Left lung (tissue), 4 donors: ENCODE measurements at regions not wholly inside any gene's neighbourhood (a gene's known extent, or its start where the extent isn't known, plus 50 kb on each side); places are given as distances from the start of the nearest gene placed in this dataset.
"Not testable (repeated sequence)": the region's sequence is repeated elsewhere in the genome, so short reads cannot be mapped to it uniquely, and the experiment has no call there.

Experiments
- ATAC-seq: fragments of 200-7000 bp; cut with Tn5 transposase; one replicate; pipeline ENCODE4 v1.9.1; 2020; ENCODE audit warnings: moderate library complexity
- DNase-seq, 4 donors: peaks; one replicate each; pipeline ENCODE4 v3.0.0-alpha.2; 2013 to 2020
- H3K27ac ChIP-seq, 2 donors: fragments of 200-600 bp; sonication (generic) in 1 of 2; one replicate each; pipeline versions ENCODE4 v1.5.0 to v1.8.0; 2020 to 2021
- H3K27me3 ChIP-seq, 2 donors: fragments of 200-600 bp; sonication (generic) in 1 of 2; one replicate each; pipeline versions ENCODE4 v1.5.0 to v1.8.0; 2020 to 2021
- H3K36me3 ChIP-seq, 2 donors: fragments of 200-600 bp; sonication (generic) in 1 of 2; one replicate each; pipeline versions ENCODE4 v1.5.0 to v1.8.0; 2020 to 2021
- H3K4me1 ChIP-seq, 2 donors: fragments of 200-600 bp; one replicate each; pipeline ENCODE4 v1.8.0; 2021
- H3K4me3 ChIP-seq, 2 donors: fragments of 200-600 bp; sonication (generic) in 1 of 2; one replicate each; pipeline versions ENCODE4 v1.5.0 to v1.8.0; 2020 to 2021; ENCODE audit warnings: mild to moderate bottlenecking in 1 of 2
- H3K9me3 ChIP-seq, 2 donors: fragments of 200-600 bp; sonication (generic) in 1 of 2; one replicate each; pipeline versions ENCODE4 v1.5.0 to v1.8.0; 2020 to 2021
- CTCF ChIP-seq, 2 donors: fragments of 200-600 bp; sonication (generic) in 1 of 2; IDR thresholded peaks; one replicate each; pipeline versions ENCODE4 v1.5.0 to v1.8.0; 2021; ENCODE audit warnings: antibody characterized with exemption in 2 of 2
- intact Hi-C, 2 donors: fragments of 100-400 bp; cut with DNase I; formaldehyde crosslinking; loops; one replicate each; pipeline versions ENCODE4 v1.11.2 to v1.14.2; 2022
- donor health status: DM: no; HTN: yes; CAD: no.
- donor health status: DM: no; HTN: no; CAD: no.

GRCh38 chr1:242985096-242985495 lies 270.0 kb downstream of the CEP170 start:
- ATAC-seq, DNase-seq, H3K27ac ChIP-seq, intact Hi-C loops, H3K9me3 ChIP-seq, H3K27me3 ChIP-seq, H3K36me3 ChIP-seq, H3K4me1 ChIP-seq, H3K4me3 ChIP-seq: not testable (repeated sequence)

DNA sequence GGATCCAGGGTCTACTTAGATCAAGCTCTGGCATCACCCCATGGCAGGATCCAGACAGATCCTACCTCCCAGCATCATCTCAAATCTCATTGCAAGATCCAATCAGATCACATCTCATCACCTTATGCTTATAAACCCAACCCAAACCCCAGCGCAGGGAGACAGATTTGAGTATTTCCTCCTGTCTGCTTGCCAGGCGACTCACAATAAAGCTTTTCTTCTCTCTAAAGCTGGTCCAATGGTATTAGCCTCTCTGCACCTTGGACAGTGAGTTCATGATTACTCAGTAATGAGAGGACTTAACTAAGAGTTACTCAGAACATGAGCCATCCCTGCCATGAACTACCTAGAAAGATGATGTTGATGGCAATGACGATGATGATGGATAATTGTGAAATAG lies 281.7 kb downstream of the CEP170 start:
- H3K4me3 ChIP-seq, ATAC-seq, H3K9me3 ChIP-seq, H3K36me3 ChIP-seq, H3K27ac ChIP-seq, H3K4me1 ChIP-seq, DNase-seq, intact Hi-C loops, H3K27me3 ChIP-seq: not testable (repeated sequence)

GRCh38 chr1:242966892-242967291 lies 288.2 kb downstream of the CEP170 start:
- Histone ChIP-seq H3K9me3 (peaks cover 0 to 9% of the 10 kb centered on the region in 2 donors), H3K4me1 (no peaks in the 10 kb centered on the region), H3K27ac (no peak overlapping the region), H3K4me3 (no peak overlapping the region), H3K27me3 (no peaks in the 10 kb centered on the region), H3K36me3 (no peaks in the 10 kb centered on the region)
- DNase-seq (no peak), ATAC-seq (no peak)
- intact Hi-C loops: no loop called here
- TF ChIP-seq CTCF (IDR thresholded peaks at IDR 0.05): no peak

GRCh38 chr1:242959397-242959796 lies 295.7 kb downstream of the CEP170 start:
- H3K4me3 ChIP-seq, DNase-seq, H3K4me1 ChIP-seq, H3K27me3 ChIP-seq, H3K27ac ChIP-seq, H3K36me3 ChIP-seq, intact Hi-C loops, ATAC-seq, H3K9me3 ChIP-seq: not testable (repeated sequence)

DNA sequence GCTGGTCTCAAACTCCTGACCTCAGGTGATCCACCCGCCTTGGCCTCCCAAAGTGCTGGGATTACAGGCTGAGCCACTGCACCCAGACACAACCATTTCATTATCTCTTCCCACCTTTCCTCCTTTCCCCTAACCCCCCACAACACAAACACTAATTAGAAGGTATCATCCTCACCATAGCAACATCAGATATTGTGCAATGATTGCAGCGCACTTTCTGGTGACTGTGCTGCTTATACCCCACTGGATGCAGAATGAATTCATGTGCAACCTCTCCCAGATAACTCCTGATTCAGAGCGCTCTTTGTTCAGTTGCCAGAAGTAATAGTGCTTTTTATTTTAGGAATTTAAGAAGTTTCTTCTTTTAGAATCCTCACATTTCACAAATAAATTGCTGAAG lies 300.1 kb downstream of the CEP170 start:
- DNase-seq, H3K27ac ChIP-seq, H3K36me3 ChIP-seq, H3K4me1 ChIP-seq, H3K27me3 ChIP-seq, intact Hi-C loops, H3K4me3 ChIP-seq, ATAC-seq, H3K9me3 ChIP-seq: not testable (repeated sequence)

DNA sequence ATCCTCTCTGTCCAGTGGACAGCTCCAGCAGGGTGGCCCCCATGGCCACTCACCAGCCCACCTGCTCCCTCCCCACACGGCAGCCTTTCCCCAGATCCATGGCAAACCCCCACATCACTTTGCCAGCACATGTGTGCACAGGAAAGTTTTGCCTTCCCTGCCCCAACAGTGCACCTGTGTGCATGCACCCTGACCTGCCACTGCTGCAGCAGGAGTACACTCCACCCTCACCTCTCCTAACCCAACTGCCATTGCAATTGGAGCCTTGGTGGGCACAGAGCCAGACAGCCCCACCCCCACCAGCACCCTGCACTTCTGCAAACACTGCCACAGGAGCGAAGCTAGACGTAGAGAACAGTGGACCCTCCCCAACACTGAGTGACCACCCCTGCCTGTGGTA lies 308.9 kb downstream of the CEP170 start:
- intact Hi-C loops: no loop called here

GRCh38 chr1:242936725-242937124 lies 318.4 kb downstream of the CEP170 start:
- H3K9me3 ChIP-seq, H3K27ac ChIP-seq, intact Hi-C loops, H3K4me1 ChIP-seq, H3K4me3 ChIP-seq, H3K36me3 ChIP-seq, H3K27me3 ChIP-seq, DNase-seq: not testable (repeated sequence)
- ATAC-seq: peak; percentile 54

More for the DNA sequence above, 308.9 kb downstream of the CEP170 start:
- peaks cover 0 to 8% of the 10 kb centered on the region in 2 donors for H3K9me3 ChIP-seq
- no peak overlapping the region for H3K27ac ChIP-seq
- DNase-seq: no peak
- no peak overlapping the region for H3K4me3 ChIP-seq
- TF ChIP-seq CTCF (IDR thresholded peaks at IDR 0.05): no peak
- H3K4me1 ChIP-seq: no peaks in the 10 kb centered on the region
- no peaks in the 10 kb centered on the region for H3K27me3 ChIP-seq
- H3K36me3 ChIP-seq: no peaks in the 10 kb centered on the region
- no peak for ATAC-seq

- DNase-seq: peak in 1 of 4 donors; percentile 14
- ATAC-seq, H3K4me1 ChIP-seq, H3K27ac ChIP-seq, H3K36me3 ChIP-seq, H3K4me3 ChIP-seq, intact Hi-C loops, H3K9me3 ChIP-seq, H3K27me3 ChIP-seq: not testable (repeated sequence)
These were observed 330.4 kb downstream of the CEP170 start for GRCh38 chr1:242924717-242925116.

DNA sequence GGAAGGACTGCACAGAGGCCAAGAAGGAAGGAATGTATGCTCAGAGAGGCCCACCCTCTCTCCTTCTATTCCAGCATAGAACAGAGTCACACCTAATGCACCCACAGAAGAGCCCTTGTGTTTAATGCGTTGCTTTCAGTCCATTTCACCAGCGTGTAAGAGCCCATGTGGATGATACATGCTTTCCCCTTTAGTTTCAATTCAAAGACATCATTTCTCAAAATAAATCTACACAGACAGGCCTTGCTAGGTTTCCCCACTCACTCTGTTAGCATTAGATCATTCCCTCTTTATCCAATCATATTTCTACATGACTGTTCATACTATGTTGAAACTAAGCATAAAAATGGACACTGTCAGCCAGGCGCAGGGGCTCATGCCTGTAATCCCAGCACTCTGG lies 331.5 kb downstream of the CEP170 start:
- H3K4me3 ChIP-seq, DNase-seq, intact Hi-C loops, H3K9me3 ChIP-seq, H3K27ac ChIP-seq, H3K27me3 ChIP-seq, H3K36me3 ChIP-seq, H3K4me1 ChIP-seq, ATAC-seq: not testable (repeated sequence)

- intact Hi-C loops, H3K27ac ChIP-seq, ATAC-seq, H3K9me3 ChIP-seq, H3K4me3 ChIP-seq, H3K4me1 ChIP-seq, DNase-seq, H3K27me3 ChIP-seq, H3K36me3 ChIP-seq: not testable (repeated sequence)
These were observed 340.4 kb downstream of the CEP170 start for GRCh38 chr1:242914729-242915128.

DNA sequence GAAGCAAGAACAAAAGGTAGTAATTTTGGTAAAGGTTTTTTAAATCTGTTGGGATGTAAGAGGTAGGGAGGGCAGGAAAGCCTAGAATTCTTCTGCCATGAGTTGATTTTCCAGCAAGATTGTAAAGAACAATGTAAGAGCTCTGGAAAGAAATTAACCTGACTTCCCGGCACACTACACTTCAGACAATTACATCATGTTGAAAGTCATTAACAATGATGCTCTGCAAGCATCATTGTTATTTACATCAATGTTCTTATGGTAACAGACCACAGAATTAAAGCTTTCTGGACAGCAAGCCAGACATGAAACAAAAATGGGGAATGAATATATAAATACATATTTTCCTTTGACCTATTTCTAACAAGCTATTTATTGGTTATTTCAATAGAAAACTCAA lies 342.2 kb downstream of the CEP170 start:
- DNase-seq, H3K4me3 ChIP-seq, H3K27me3 ChIP-seq, H3K27ac ChIP-seq, intact Hi-C loops, H3K36me3 ChIP-seq, ATAC-seq, H3K4me1 ChIP-seq, H3K9me3 ChIP-seq: not testable (repeated sequence)

DNA sequence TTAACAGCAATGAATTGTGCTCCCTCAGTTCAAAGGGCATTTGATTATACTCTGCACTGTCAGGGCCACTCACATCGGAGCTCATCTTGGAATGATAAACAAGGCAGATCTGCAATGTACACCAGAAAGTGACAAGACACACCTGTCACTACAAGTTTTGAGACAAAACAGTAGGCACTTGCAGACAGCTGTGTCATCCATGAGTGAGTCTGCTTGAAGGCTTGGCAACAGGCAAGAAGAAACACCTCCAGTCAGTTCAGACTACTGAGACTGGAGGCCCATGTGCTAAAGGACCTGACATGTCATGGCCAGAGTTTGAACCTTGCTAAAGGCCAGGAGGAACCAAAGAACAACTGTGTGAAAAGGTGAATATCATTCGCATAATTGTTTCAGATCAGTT lies 354.5 kb downstream of the CEP170 start:
- ATAC-seq, H3K4me1 ChIP-seq, H3K36me3 ChIP-seq, intact Hi-C loops, DNase-seq, H3K27me3 ChIP-seq, H3K4me3 ChIP-seq, H3K9me3 ChIP-seq, H3K27ac ChIP-seq: not testable (repeated sequence)
